Body of pancreas (tissue), 4 donors: ENCODE measurements at regions not wholly inside any gene's neighbourhood (a gene's known extent, or its start where the extent isn't known, plus 50 kb on each side); places are given as distances from the start of the nearest gene placed in this dataset.

Experiments
- ATAC-seq: fragments of 150-250 bp; one replicate; pipeline ENCODE4 v1.9.1; 2016
- DNase-seq, 4 donors: peaks; one replicate each; pipeline ENCODE4 v3.0.0-alpha.2; 2019
- H3K27ac ChIP-seq, 4 donors: fragments of 200-600 bp; sonication (generic); 1 replicate in 3 of 4; 2 replicates in 1 of 4; pipeline versions ENCODE4 v1.5.1 to v1.6.1; 2016 to 2019; ENCODE audit warnings: mild to moderate bottlenecking in 1 of 4, mixed read lengths in 1 of 4, moderate library complexity in 1 of 4
- H3K27me3 ChIP-seq, 2 donors: fragments of 200-600 bp; sonication (generic); one replicate each; pipeline ENCODE4 v1.6.0; 2016; ENCODE audit warnings: mild to moderate bottlenecking in 1 of 2
- H3K36me3 ChIP-seq, 2 donors: fragments of 200-600 bp; sonication (generic); replicated peaks in 1 of 2; 2 replicates each; pipeline ENCODE4 v1.5.1; 2016; ENCODE audit warnings: low read depth in 2 of 2; ENCODE audit not compliant: insufficient read depth in 1 of 2
- H3K4me1 ChIP-seq: fragments of 200-600 bp; sonication (generic); one replicate; pipeline ENCODE4 v1.6.0; 2016
- H3K4me3 ChIP-seq, 2 donors: fragments of 200-600 bp; sonication (generic); 1 replicate in 1 of 2; 2 replicates in 1 of 2; pipeline ENCODE4 v1.5.1; 2016 to 2019
- H3K9me3 ChIP-seq, 3 donors: fragments of 200-600 bp; sonication (generic); 1 replicate in 2 of 3; 2 replicates in 1 of 3; pipeline ENCODE4 v1.5.1; 2016
- POLR2A ChIP-seq, 3 donors: fragments of 450-650 bp; IDR thresholded peaks; one replicate each; pipeline ENCODE4 v1.6.1; 2016; ENCODE audit warnings: antibody characterized with exemption in 3 of 3, mild to moderate bottlenecking in 2 of 3
- WGBS, 2 donors: methylation state at CpG; one replicate each; pipeline ENCODE4 v1.1.5; 2017; 5-methylcytosine and 5-hydroxymethylcytosine counted together
- intact Hi-C: fragments of 100-400 bp; cut with DNase I; formaldehyde crosslinking; loops from one replicate; pipeline ENCODE4 v1.15.1; 2023
- TF ChIP-seq, protein P1 (sequence below), 7 experiments: fragments of 450-650 bp in 4 of 7; fragments of 200-600 bp in 3 of 7; sonication (generic) in 3 of 7; IDR thresholded peaks; one replicate each; pipeline ENCODE4 v1.5.1; 2016 to 2019; ENCODE audit warnings: antibody characterized with exemption in 7 of 7

DNA sequence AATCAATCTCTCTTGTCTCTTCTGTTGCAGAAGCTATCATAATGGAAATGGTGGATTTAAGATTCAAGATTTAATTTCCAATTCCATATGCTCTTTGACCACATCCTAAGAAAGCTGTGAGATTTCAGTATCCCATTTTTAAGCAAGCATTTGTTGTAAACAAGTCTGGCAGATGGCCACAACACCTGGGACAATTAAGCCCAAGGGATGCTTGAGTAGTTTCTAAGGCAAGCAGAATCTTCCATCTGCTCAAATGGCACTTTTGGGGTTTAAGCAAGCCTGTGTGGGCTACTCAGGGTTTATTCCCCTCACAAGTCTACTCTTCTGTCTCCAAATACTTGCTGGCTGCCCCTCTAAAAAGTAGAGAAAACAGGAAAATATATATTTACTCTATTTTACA lies 304.7 kb upstream of the SYT1 start:
- Histone ChIP-seq H3K27me3 (no peaks in the 10 kb centered on the region), H3K4me1 (no peaks in the 10 kb centered on the region), H3K9me3 (no peaks in the 10 kb centered on the region), H3K27ac (no peak overlapping the region), H3K36me3 (no peaks in the 10 kb centered on the region), H3K4me3 (no peak overlapping the region)
- TF ChIP-seq POLR2A (IDR thresholded peaks at IDR 0.05) = no peak
- TF ChIP-seq, protein P1, sequence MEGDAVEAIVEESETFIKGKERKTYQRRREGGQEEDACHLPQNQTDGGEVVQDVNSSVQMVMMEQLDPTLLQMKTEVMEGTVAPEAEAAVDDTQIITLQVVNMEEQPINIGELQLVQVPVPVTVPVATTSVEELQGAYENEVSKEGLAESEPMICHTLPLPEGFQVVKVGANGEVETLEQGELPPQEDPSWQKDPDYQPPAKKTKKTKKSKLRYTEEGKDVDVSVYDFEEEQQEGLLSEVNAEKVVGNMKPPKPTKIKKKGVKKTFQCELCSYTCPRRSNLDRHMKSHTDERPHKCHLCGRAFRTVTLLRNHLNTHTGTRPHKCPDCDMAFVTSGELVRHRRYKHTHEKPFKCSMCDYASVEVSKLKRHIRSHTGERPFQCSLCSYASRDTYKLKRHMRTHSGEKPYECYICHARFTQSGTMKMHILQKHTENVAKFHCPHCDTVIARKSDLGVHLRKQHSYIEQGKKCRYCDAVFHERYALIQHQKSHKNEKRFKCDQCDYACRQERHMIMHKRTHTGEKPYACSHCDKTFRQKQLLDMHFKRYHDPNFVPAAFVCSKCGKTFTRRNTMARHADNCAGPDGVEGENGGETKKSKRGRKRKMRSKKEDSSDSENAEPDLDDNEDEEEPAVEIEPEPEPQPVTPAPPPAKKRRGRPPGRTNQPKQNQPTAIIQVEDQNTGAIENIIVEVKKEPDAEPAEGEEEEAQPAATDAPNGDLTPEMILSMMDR (IDR thresholded peaks at IDR 0.05) = no peak
- ATAC-seq (no peak), DNase-seq (no peak)
- intact Hi-C loops = no loop called here

DNA sequence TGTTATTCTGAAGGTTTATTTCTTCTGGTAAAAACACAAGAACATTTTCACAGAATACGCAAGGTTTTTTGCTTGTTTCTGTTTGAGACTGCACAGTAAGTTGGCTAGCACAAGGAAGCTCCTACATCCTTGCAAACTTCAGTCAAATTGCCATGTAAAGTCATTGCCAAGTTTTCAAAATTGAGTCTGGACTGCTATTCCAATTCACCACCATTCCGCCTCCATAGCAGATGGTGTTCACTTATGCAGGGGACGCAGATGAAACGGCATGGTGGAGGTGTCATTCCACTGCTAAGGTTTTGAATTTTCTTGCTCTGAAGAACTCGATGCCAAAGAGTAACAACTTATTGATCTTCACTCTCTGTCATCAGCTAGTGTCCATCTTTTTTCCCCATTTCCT lies 303.9 kb upstream of the SYT1 start:
- H3K4me1 ChIP-seq = no peaks in the 10 kb centered on the region
- no peaks in the 10 kb centered on the region for H3K9me3 ChIP-seq
- TF ChIP-seq POLR2A (IDR thresholded peaks at IDR 0.05) = no peak
- TF ChIP-seq, protein P1 (IDR thresholded peaks at IDR 0.05) = no peak
- no peak overlapping the region for H3K27ac ChIP-seq
- H3K4me3 ChIP-seq = no peak overlapping the region
- no peak for DNase-seq
- ATAC-seq = no peak
- H3K27me3 ChIP-seq = no peaks in the 10 kb centered on the region
- no peaks in the 10 kb centered on the region for H3K36me3 ChIP-seq
- WGBS, 2 donors = 77 to 80% methylated on average over 5 of the region's 5 CpGs
- intact Hi-C loops = no loop called here

DNA sequence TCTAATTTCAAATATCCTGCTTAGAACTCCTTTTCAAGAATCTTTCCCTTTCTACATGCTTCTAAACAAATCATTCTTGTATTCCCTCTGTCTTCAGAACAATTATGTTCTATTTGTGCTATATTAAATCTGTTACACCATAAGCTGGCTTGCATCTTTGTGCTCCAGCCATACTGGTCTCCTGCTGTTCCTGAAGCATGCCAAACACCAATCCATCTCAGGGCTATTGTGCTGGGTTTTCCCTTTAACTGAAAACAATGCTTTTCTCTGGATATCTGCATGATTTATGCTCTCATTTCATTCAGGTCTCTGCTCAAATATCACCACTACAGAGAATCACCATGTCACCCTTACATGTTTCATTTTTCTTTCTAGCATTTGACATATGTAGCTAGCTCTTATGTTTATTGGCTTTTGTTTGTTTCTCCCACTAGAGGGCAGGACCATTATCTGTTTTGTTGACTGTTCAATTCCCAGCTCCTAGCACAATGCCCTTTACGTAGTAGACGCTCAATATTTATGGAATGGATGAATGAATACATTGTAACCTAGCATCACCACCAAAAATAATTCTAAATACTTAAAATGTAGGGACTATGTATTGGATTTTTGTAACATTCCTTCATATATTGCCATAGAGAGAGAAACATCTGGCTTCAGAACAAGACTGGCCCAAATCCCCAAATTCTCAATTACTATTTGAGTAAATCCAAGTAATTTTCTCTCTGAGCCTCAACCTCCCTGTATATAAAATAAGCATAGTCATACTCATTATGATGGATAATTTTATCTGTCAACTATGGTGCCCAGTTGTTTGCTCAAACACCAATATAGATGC lies 302.0 kb upstream of the SYT1 start:
- Histone ChIP-seq H3K4me1 (no peaks in the 10 kb centered on the region), H3K4me3 (no peak overlapping the region), H3K9me3 (no peaks in the 10 kb centered on the region), H3K27me3 (no peaks in the 10 kb centered on the region), H3K27ac (no peak overlapping the region), H3K36me3 (no peaks in the 10 kb centered on the region)
- intact Hi-C loops = no loop called here
- 30% methylated on average over 2 of the region's 2 CpGs for WGBS, 2 donors
- DNase-seq (no peak), ATAC-seq (no peak)
- TF ChIP-seq POLR2A (IDR thresholded peaks at IDR 0.05) = no peak
- TF ChIP-seq, protein P1 (IDR thresholded peaks at IDR 0.05) = peak in 1 of 7 experiments; percentile 25

DNA sequence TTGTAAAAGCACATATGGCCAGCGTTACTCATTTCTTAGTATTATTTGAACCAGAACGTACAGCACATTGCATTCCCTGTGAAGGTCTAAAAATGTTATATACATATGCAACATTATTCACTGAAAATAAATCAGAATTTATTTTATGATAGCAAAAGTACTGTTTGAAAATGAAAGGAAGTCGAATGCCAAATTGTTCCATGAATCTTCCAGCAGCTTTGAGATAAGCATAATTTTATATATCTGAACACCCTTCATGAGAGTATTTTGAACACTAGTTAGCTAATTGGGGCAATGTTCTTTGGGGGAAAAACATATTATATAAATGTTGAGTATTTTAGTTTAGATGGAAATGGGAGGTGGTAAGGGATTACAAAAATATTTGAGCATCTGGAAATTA lies 300.7 kb upstream of the SYT1 start:
- intact Hi-C loops = no loop called here
- no peak overlapping the region for H3K4me3 ChIP-seq
- WGBS, 2 donors = 66 to 70% methylated on average over 3 of the region's 3 CpGs

More for the DNA sequence above, 300.7 kb upstream of the SYT1 start:
- ATAC-seq = no peak
- no peaks in the 10 kb centered on the region for H3K36me3 ChIP-seq
- DNase-seq = no peak
- H3K4me1 ChIP-seq = no peaks in the 10 kb centered on the region
- no peaks in the 10 kb centered on the region for H3K9me3 ChIP-seq
- TF ChIP-seq POLR2A (IDR thresholded peaks at IDR 0.05) = no peak
- TF ChIP-seq, protein P1 (IDR thresholded peaks at IDR 0.05) = no peak
- no peaks in the 10 kb centered on the region for H3K27me3 ChIP-seq
- no peak overlapping the region for H3K27ac ChIP-seq
